ENCODE measurements at regions not wholly inside any gene's neighbourhood (a gene's known extent, or its start where the extent isn't known, plus 50 kb on each side); places are given as distances from the start of the nearest gene placed in this dataset.

DNA sequence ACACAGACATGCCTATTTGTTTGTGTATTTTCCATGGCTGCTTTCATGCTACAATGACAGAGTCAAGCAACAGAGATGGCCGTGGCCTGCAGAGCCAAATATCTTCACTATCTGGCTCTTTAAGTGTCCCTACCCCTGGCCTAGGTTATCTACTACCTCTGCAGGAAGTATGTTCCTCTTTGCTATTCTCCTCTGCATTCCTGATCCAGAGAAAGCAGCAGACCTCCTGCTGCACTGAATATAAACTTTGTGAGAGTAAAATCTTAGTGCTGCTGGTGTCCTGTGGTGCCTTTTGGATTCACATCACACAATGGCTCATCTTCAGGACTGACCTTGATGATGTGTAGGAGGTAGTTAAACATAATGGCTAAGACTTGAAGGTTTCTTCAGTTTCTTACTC lies 233.4 kb downstream of the IPO8 start:
- Mint-ChIP-seq H3K27me3 (ENCODE audit: low read depth, unreplicated experiment) (no peaks in the 10 kb centered on the region), H3K9me3 (ENCODE audit: unreplicated experiment) (peaks cover 2% of the 10 kb centered on the region), H3K4me1 (ENCODE audit: low read depth, unreplicated experiment) (peaks cover 5% of the 10 kb centered on the region), H3K27ac (ENCODE audit: unreplicated experiment) (no peak overlapping the region), H3K36me3 (ENCODE audit: low read depth, unreplicated experiment) (no peaks in the 10 kb centered on the region), H3K4me3 (ENCODE audit: unreplicated experiment) (no peak overlapping the region)
- Histone ChIP-seq H3K9me3 (ENCODE audit: insufficient read depth, low read depth, low read length) (no peaks in the 10 kb centered on the region), H3K4me1 (ENCODE audit: insufficient read depth, low read length) (no peaks in the 10 kb centered on the region), H2AFZ (ENCODE audit: low read depth, low read length) (no peak overlapping the region), H3K4me2 (ENCODE audit: low read length) (no peak overlapping the region), H3K27me3 (ENCODE audit: insufficient read depth, low read length) (no peaks in the 10 kb centered on the region), H4K20me1 (ENCODE audit: insufficient read depth, low read length) (no peaks in the 10 kb centered on the region), H3K9ac (ENCODE audit: low read length) (no peak overlapping the region), H3K36me3 (ENCODE audit: insufficient read depth, low read length) (no peaks in the 10 kb centered on the region), H3K79me2 (ENCODE audit: insufficient read depth, low read length) (no peaks in the 10 kb centered on the region), H3K27ac (ENCODE audit: low read depth, low read length) (no peak overlapping the region), H3K4me3 (ENCODE audit: insufficient read depth, low read depth, low read length) (no peak overlapping the region)
- DNase-seq (ENCODE audit: low read depth) (no peak), FAIRE-seq (no peak)
- TF ChIP-seq, protein P1, sequence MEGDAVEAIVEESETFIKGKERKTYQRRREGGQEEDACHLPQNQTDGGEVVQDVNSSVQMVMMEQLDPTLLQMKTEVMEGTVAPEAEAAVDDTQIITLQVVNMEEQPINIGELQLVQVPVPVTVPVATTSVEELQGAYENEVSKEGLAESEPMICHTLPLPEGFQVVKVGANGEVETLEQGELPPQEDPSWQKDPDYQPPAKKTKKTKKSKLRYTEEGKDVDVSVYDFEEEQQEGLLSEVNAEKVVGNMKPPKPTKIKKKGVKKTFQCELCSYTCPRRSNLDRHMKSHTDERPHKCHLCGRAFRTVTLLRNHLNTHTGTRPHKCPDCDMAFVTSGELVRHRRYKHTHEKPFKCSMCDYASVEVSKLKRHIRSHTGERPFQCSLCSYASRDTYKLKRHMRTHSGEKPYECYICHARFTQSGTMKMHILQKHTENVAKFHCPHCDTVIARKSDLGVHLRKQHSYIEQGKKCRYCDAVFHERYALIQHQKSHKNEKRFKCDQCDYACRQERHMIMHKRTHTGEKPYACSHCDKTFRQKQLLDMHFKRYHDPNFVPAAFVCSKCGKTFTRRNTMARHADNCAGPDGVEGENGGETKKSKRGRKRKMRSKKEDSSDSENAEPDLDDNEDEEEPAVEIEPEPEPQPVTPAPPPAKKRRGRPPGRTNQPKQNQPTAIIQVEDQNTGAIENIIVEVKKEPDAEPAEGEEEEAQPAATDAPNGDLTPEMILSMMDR (IDR thresholded peaks at IDR 0.05; ENCODE audit: insufficient read depth, low read depth, low read length) = no peak
- TF ChIP-seq EZH2 (IDR thresholded peaks at IDR 0.05; ENCODE audit: insufficient read depth, low read length) = no peak

DNA sequence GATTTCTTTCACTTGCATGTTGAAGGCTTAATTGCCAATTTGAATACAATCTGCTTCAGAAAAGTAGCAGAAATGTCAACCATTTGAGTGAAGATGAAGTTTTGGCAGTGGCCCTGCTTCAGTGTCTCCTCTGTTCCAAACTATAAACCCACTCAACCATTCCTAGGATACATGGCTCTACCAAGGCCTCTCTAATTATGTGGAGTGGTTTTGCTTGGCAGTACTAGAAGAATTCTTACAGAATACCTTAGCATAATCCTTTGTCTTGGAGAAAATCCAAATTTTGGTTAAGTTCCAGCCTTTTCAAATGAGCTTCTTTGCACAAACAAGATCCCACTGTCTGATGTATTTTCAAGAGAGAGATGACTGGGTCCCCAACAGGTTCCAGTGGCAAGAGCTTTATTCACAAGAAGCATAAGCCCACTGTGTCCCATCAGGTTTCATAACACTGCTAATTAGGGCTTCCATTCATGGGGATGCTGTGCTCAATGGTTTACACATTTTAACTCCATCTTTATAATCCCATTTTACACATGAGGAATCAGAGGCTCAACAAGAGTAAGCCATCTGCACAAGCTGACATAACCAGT lies 234.5 kb downstream of the IPO8 start:
- H3K27ac Mint-ChIP-seq (ENCODE audit: unreplicated experiment) = no peak overlapping the region
- no peak overlapping the region for H3K4me2 ChIP-seq (ENCODE audit: low read length)
- no peak overlapping the region for H3K4me3 Mint-ChIP-seq (ENCODE audit: unreplicated experiment)
- H3K4me1 ChIP-seq (ENCODE audit: insufficient read depth, low read length) = no peaks in the 10 kb centered on the region
- TF ChIP-seq, protein P1 (IDR thresholded peaks at IDR 0.05; ENCODE audit: insufficient read depth, low read depth, low read length) = no peak
- no peak for TF ChIP-seq EZH2 (IDR thresholded peaks at IDR 0.05; ENCODE audit: insufficient read depth, low read length)
- H3K9ac ChIP-seq (ENCODE audit: low read length) = no peak overlapping the region
- DNase-seq (ENCODE audit: low read depth) (peak; percentile 56), FAIRE-seq (no peak)
- no peaks in the 10 kb centered on the region for H3K36me3 Mint-ChIP-seq (ENCODE audit: low read depth, unreplicated experiment)
- H3K27me3 Mint-ChIP-seq (ENCODE audit: low read depth, unreplicated experiment) = no peaks in the 10 kb centered on the region
- no peak overlapping the region for H3K4me3 ChIP-seq (ENCODE audit: insufficient read depth, low read depth, low read length)
- H2AFZ ChIP-seq (ENCODE audit: low read depth, low read length) = no peak overlapping the region
- no peaks in the 10 kb centered on the region for H3K27me3 ChIP-seq (ENCODE audit: insufficient read depth, low read length)
- H3K36me3 ChIP-seq (ENCODE audit: insufficient read depth, low read length) = no peaks in the 10 kb centered on the region
- peaks cover 6% of the 10 kb centered on the region for H3K4me1 Mint-ChIP-seq (ENCODE audit: low read depth, unreplicated experiment)
- H3K27ac ChIP-seq (ENCODE audit: low read depth, low read length) = no peak overlapping the region
- no peaks in the 10 kb centered on the region for H3K9me3 ChIP-seq (ENCODE audit: insufficient read depth, low read depth, low read length)
- no peaks in the 10 kb centered on the region for H3K79me2 ChIP-seq (ENCODE audit: insufficient read depth, low read length)
- no peaks in the 10 kb centered on the region for H3K9me3 Mint-ChIP-seq (ENCODE audit: unreplicated experiment)
- no peaks in the 10 kb centered on the region for H4K20me1 ChIP-seq (ENCODE audit: insufficient read depth, low read length)

DNA sequence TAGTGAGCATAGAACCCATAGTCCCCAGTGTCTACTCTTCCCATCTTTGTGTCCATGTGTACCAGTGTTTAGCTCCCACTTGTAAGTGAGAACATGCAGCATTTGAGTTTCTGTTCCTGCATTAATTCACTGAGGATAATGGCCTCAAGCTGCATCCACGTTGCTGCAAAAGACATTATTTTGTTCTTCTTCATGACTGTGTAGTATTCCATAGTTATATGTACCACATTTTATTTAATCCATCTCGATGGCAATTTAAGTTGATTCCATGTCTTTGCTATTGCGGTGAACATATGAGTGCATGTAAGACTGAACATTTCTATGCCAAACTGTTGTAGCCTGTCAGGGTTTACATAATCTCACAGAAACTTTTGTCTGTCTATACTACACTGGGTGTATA lies 237.2 kb downstream of the IPO8 start:
- no peaks in the 10 kb centered on the region for H3K36me3 ChIP-seq (ENCODE audit: insufficient read depth, low read length)
- H3K79me2 ChIP-seq (ENCODE audit: insufficient read depth, low read length) = no peaks in the 10 kb centered on the region
- H4K20me1 ChIP-seq (ENCODE audit: insufficient read depth, low read length) = no peaks in the 10 kb centered on the region
- H3K4me3 ChIP-seq (ENCODE audit: insufficient read depth, low read depth, low read length) = no peak overlapping the region
- no peak overlapping the region for H3K9ac ChIP-seq (ENCODE audit: low read length)
- Mint-ChIP-seq H3K4me3 (ENCODE audit: unreplicated experiment) (no peak overlapping the region), H3K27me3 (ENCODE audit: low read depth, unreplicated experiment) (no peaks in the 10 kb centered on the region), H3K9me3 (ENCODE audit: unreplicated experiment) (no peaks in the 10 kb centered on the region), H3K27ac (ENCODE audit: unreplicated experiment) (no peak overlapping the region), H3K4me1 (ENCODE audit: low read depth, unreplicated experiment) (peaks cover 6% of the 10 kb centered on the region), H3K36me3 (ENCODE audit: low read depth, unreplicated experiment) (no peaks in the 10 kb centered on the region)
- H3K9me3 ChIP-seq (ENCODE audit: insufficient read depth, low read depth, low read length) = no peaks in the 10 kb centered on the region
- H3K27me3 ChIP-seq (ENCODE audit: insufficient read depth, low read length) = no peaks in the 10 kb centered on the region
- no peaks in the 10 kb centered on the region for H3K4me1 ChIP-seq (ENCODE audit: insufficient read depth, low read length)
- TF ChIP-seq, protein P1 (IDR thresholded peaks at IDR 0.05; ENCODE audit: insufficient read depth, low read depth, low read length) = no peak
- TF ChIP-seq EZH2 (IDR thresholded peaks at IDR 0.05; ENCODE audit: insufficient read depth, low read length) = no peak
- FAIRE-seq (no peak), DNase-seq (ENCODE audit: low read depth) (no peak)
- no peak overlapping the region for H3K27ac ChIP-seq (ENCODE audit: low read depth, low read length)
- H2AFZ ChIP-seq (ENCODE audit: low read depth, low read length) = no peak overlapping the region
- H3K4me2 ChIP-seq (ENCODE audit: low read length) = no peak overlapping the region
